SH-SY5Y (cell line): ENCODE measurements at regions not wholly inside any gene's neighbourhood (a gene's known extent, or its start where the extent isn't known, plus 50 kb on each side); places are given as distances from the start of the nearest gene placed in this dataset.

Experiments used
- GATA2 ChIP-seq: IDR thresholded peaks from 2 replicates; pipeline ENCODE4 v1.6.1; 2011; ENCODE audit warnings: mild to moderate bottlenecking, low read depth, low read length
- GATA3 ChIP-seq: IDR thresholded peaks from 2 replicates; pipeline ENCODE4 v1.6.1; 2011; ENCODE audit warnings: low read depth, mild to moderate bottlenecking, low read length, moderate library complexity

GRCh38 chr6:15810618-15811017 lies 147.8 kb upstream of the DTNBP1 start:
- no peak for TF ChIP-seq GATA2
- TF ChIP-seq GATA3 = no peak
